ENCODE measurements at regions not wholly inside any gene's neighbourhood (a gene's known extent, or its start where the extent isn't known, plus 50 kb on each side); places are given as distances from the start of the nearest gene placed in this dataset.

DNA sequence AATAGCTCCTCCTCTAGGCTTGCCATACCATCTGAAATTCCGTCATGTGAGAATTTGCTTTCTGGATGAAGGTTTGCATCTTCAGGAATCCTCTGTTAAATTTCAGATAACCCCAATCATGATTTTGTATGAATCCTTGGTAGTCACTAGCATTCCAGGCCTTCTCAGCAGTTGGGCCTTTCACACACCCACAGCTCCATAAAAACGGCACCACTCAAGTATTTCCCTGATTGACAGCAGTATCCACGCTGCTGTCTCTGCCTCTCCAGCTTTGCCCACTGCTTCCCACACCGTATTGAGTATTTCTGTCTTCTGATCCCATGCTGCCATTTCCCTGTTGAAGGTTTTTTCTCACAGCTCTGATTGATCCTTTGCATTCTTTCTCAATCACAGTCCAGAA lies 208.7 kb upstream of the NCAM1 start:
- TF ChIP-seq CTCF (IDR thresholded peaks at IDR 0.05) (no peak), POLR2A (IDR thresholded peaks at IDR 0.05) (no peak)
